Bronchial epithelial cell (primary cell): ENCODE measurements at regions not wholly inside any gene's neighbourhood (a gene's known extent, or its start where the extent isn't known, plus 50 kb on each side); places are given as distances from the start of the nearest gene placed in this dataset.

Experiments used
- DNase-seq: peaks from one replicate; pipeline ENCODE4 v3.0.0-alpha.2; 2010; ENCODE audit warnings: low read depth
- FAIRE-seq: peaks from 2 replicates; lab custom pipeline; 2011; peaks lifted over from hg19 to GRCh38; lab: Jason Lieb, UNC
- H3K27me3 ChIP-seq: 2 replicates; pipeline ENCODE4 v1.5.1; 2011; ENCODE audit warnings: low read length; ENCODE audit not compliant: control insufficient read depth, insufficient read depth
- H3K36me3 ChIP-seq: 2 replicates; pipeline ENCODE4 v1.5.1; 2011; ENCODE audit warnings: low read length; ENCODE audit not compliant: control insufficient read depth, insufficient read depth
- H3K4me3 ChIP-seq: 2 replicates; pipeline ENCODE4 v1.5.1; 2011; ENCODE audit warnings: mild to moderate bottlenecking, low read depth, low read length, control low read depth
- CTCF ChIP-seq: IDR thresholded peaks from 2 replicates; pipeline ENCODE4 v1.5.1; 2011; ENCODE audit warnings: mild to moderate bottlenecking, moderate library complexity, low read length, control low read depth, inconsistent platforms; ENCODE audit not compliant: insufficient read depth, severe bottlenecking

GRCh38 chr5:56475689-56476486, 242.8 kb upstream of the ANKRD55 start:
- Histone ChIP-seq H3K36me3 (no peaks in the 10 kb centered on the region), H3K27me3 (no peaks in the 10 kb centered on the region), H3K4me3 (no peak overlapping the region)
- no peak for TF ChIP-seq CTCF
- no peak for FAIRE-seq
- DNase-seq: no peak

- no peaks in the 10 kb centered on the region for H3K36me3 ChIP-seq
- TF ChIP-seq CTCF: no peak
- H3K27me3 ChIP-seq: no peaks in the 10 kb centered on the region
- no peak overlapping the region for H3K4me3 ChIP-seq
- FAIRE-seq: no peak
- DNase-seq: peak; percentile 33
Measured at GRCh38 chr5:56471707-56472106, 238.6 kb upstream of the ANKRD55 start.

GRCh38 chr5:56470007-56470406, 236.9 kb upstream of the ANKRD55 start:
- Histone ChIP-seq H3K27me3 (no peaks in the 10 kb centered on the region), H3K36me3 (no peaks in the 10 kb centered on the region), H3K4me3 (no peak overlapping the region)
- FAIRE-seq (no peak), DNase-seq (no peak)
- no peak for TF ChIP-seq CTCF

- no peak for FAIRE-seq
- TF ChIP-seq CTCF: no peak
- no peaks in the 10 kb centered on the region for H3K36me3 ChIP-seq
- H3K27me3 ChIP-seq: no peaks in the 10 kb centered on the region
- H3K4me3 ChIP-seq: no peak overlapping the region
- no peak for DNase-seq
Measured at GRCh38 chr5:56468277-56468676, 235.1 kb upstream of the ANKRD55 start.

- DNase-seq (peak; percentile 58), FAIRE-seq (no peak)
- TF ChIP-seq CTCF: no peak
- Histone ChIP-seq H3K4me3 (no peak overlapping the region), H3K27me3 (no peaks in the 10 kb centered on the region), H3K36me3 (no peaks in the 10 kb centered on the region)
Measured at GRCh38 chr5:56467176-56467717, 234.1 kb upstream of the ANKRD55 start.
